ENCODE measurements at regions not wholly inside any gene's neighbourhood (a gene's known extent, or its start where the extent isn't known, plus 50 kb on each side); places are given as distances from the start of the nearest gene placed in this dataset.

GRCh38 chr5:2841208-2841607 lies 89.7 kb upstream of the IRX2 start:
- WGBS, 3 donors: 71 to 77% (median 72%) methylated on average over 5 of the region's 5 CpGs
- Histone ChIP-seq H3K27me3 (ENCODE audit: control insufficient read depth in 3 of 3, insufficient read depth in 3 of 3, low read length in 3 of 3) (no peaks in the 10 kb centered on the region), H3K4me1 (ENCODE audit: control insufficient read depth in 3 of 3, insufficient read depth in 2 of 3, low read depth in 1 of 3, low read length in 2 of 3) (no peaks in the 10 kb centered on the region), H3K36me3 (ENCODE audit: control insufficient read depth in 3 of 3, insufficient read depth in 2 of 3, low read depth in 1 of 3, low read length in 3 of 3) (no peaks in the 10 kb centered on the region), H3K27ac (ENCODE audit: low read depth in 1 of 3, low read length in 2 of 3) (no peak overlapping the region), H3K4me3 (ENCODE audit: low read depth in 1 of 3, low read length in 3 of 3) (no peak overlapping the region), H3K9me3 (ENCODE audit: control insufficient read depth in 2 of 2, insufficient read depth in 1 of 2, low read depth in 1 of 2, low read length in 1 of 2) (no peaks in the 10 kb centered on the region)
- FAIRE-seq (no peak), DNase-seq (no peak)

GRCh38 chr5:2840372-2840915 lies 89.0 kb upstream of the IRX2 start:
- Histone ChIP-seq H3K4me3 (ENCODE audit: low read depth in 1 of 3, low read length in 3 of 3) (no peak overlapping the region), H3K4me1 (ENCODE audit: control insufficient read depth in 3 of 3, insufficient read depth in 2 of 3, low read depth in 1 of 3, low read length in 2 of 3) (no peaks in the 10 kb centered on the region), H3K9me3 (ENCODE audit: control insufficient read depth in 2 of 2, insufficient read depth in 1 of 2, low read depth in 1 of 2, low read length in 1 of 2) (no peaks in the 10 kb centered on the region), H3K36me3 (ENCODE audit: control insufficient read depth in 3 of 3, insufficient read depth in 2 of 3, low read depth in 1 of 3, low read length in 3 of 3) (no peaks in the 10 kb centered on the region), H3K27ac (ENCODE audit: low read depth in 1 of 3, low read length in 2 of 3) (no peak overlapping the region), H3K27me3 (ENCODE audit: control insufficient read depth in 3 of 3, insufficient read depth in 3 of 3, low read length in 3 of 3) (no peaks in the 10 kb centered on the region)
- WGBS, 3 donors: 67 to 71% (median 68%) methylated on average over 10 of the region's 10 CpGs
- FAIRE-seq (no peak), DNase-seq (no peak)

- no peaks in the 10 kb centered on the region for H3K9me3 ChIP-seq (ENCODE audit: control insufficient read depth in 2 of 2, insufficient read depth in 1 of 2, low read depth in 1 of 2, low read length in 1 of 2)
- no peaks in the 10 kb centered on the region for H3K36me3 ChIP-seq (ENCODE audit: control insufficient read depth in 3 of 3, insufficient read depth in 2 of 3, low read depth in 1 of 3, low read length in 3 of 3)
- H3K4me1 ChIP-seq (ENCODE audit: control insufficient read depth in 3 of 3, insufficient read depth in 2 of 3, low read depth in 1 of 3, low read length in 2 of 3): no peaks in the 10 kb centered on the region
- H3K4me3 ChIP-seq (ENCODE audit: low read depth in 1 of 3, low read length in 3 of 3): no peak overlapping the region
- DNase-seq (no peak), FAIRE-seq (no peak)
- 67 to 69% (median 67%) methylated on average over 5 of the region's 5 CpGs for WGBS, 3 donors
- H3K27ac ChIP-seq (ENCODE audit: low read depth in 1 of 3, low read length in 2 of 3): no peak overlapping the region
- H3K27me3 ChIP-seq (ENCODE audit: control insufficient read depth in 3 of 3, insufficient read depth in 3 of 3, low read length in 3 of 3): no peaks in the 10 kb centered on the region
Measured at GRCh38 chr5:2836133-2836532, 84.7 kb upstream of the IRX2 start.

GRCh38 chr5:2833556-2833955 lies 82.1 kb upstream of the IRX2 start:
- Histone ChIP-seq H3K9me3 (ENCODE audit: control insufficient read depth in 2 of 2, insufficient read depth in 1 of 2, low read depth in 1 of 2, low read length in 1 of 2) (no peaks in the 10 kb centered on the region), H3K4me3 (ENCODE audit: low read depth in 1 of 3, low read length in 3 of 3) (no peak overlapping the region), H3K27ac (ENCODE audit: low read depth in 1 of 3, low read length in 2 of 3) (no peak overlapping the region), H3K27me3 (ENCODE audit: control insufficient read depth in 3 of 3, insufficient read depth in 3 of 3, low read length in 3 of 3) (no peaks in the 10 kb centered on the region), H3K36me3 (ENCODE audit: control insufficient read depth in 3 of 3, insufficient read depth in 2 of 3, low read depth in 1 of 3, low read length in 3 of 3) (no peaks in the 10 kb centered on the region), H3K4me1 (ENCODE audit: control insufficient read depth in 3 of 3, insufficient read depth in 2 of 3, low read depth in 1 of 3, low read length in 2 of 3) (no peaks in the 10 kb centered on the region)
- WGBS, 3 donors: 30 to 36% (median 32%) methylated on average over 11 of the region's 11 CpGs
- FAIRE-seq: no peak
- DNase-seq: no peak

- DNase-seq (no peak), FAIRE-seq (no peak)
- Histone ChIP-seq H3K36me3 (ENCODE audit: control insufficient read depth in 3 of 3, insufficient read depth in 2 of 3, low read depth in 1 of 3, low read length in 3 of 3) (no peaks in the 10 kb centered on the region), H3K4me3 (ENCODE audit: low read depth in 1 of 3, low read length in 3 of 3) (no peak overlapping the region), H3K9me3 (ENCODE audit: control insufficient read depth in 2 of 2, insufficient read depth in 1 of 2, low read depth in 1 of 2, low read length in 1 of 2) (no peaks in the 10 kb centered on the region), H3K4me1 (ENCODE audit: control insufficient read depth in 3 of 3, insufficient read depth in 2 of 3, low read depth in 1 of 3, low read length in 2 of 3) (no peaks in the 10 kb centered on the region), H3K27me3 (ENCODE audit: control insufficient read depth in 3 of 3, insufficient read depth in 3 of 3, low read length in 3 of 3) (no peaks in the 10 kb centered on the region), H3K27ac (ENCODE audit: low read depth in 1 of 3, low read length in 2 of 3) (no peak overlapping the region)
- 57 to 69% (median 67%) methylated on average over 4 of the region's 4 CpGs for WGBS, 3 donors
Measured at GRCh38 chr5:2832394-2832793, 80.9 kb upstream of the IRX2 start.

- WGBS, 3 donors: 13 to 17% (median 15%) methylated on average over 4 of the region's 4 CpGs
- no peak overlapping the region for H3K4me3 ChIP-seq (ENCODE audit: low read depth in 1 of 3, low read length in 3 of 3)
- no peaks in the 10 kb centered on the region for H3K36me3 ChIP-seq (ENCODE audit: control insufficient read depth in 3 of 3, insufficient read depth in 2 of 3, low read depth in 1 of 3, low read length in 3 of 3)
- H3K9me3 ChIP-seq (ENCODE audit: control insufficient read depth in 2 of 2, insufficient read depth in 1 of 2, low read depth in 1 of 2, low read length in 1 of 2): no peaks in the 10 kb centered on the region
- H3K4me1 ChIP-seq (ENCODE audit: control insufficient read depth in 3 of 3, insufficient read depth in 2 of 3, low read depth in 1 of 3, low read length in 2 of 3): no peaks in the 10 kb centered on the region
- H3K27ac ChIP-seq (ENCODE audit: low read depth in 1 of 3, low read length in 2 of 3): no peak overlapping the region
- no peaks in the 10 kb centered on the region for H3K27me3 ChIP-seq (ENCODE audit: control insufficient read depth in 3 of 3, insufficient read depth in 3 of 3, low read length in 3 of 3)
- FAIRE-seq (no peak), DNase-seq (no peak)
Measured at GRCh38 chr5:2829239-2829638, 77.8 kb upstream of the IRX2 start.

- WGBS, 3 donors: 64 to 79% (median 68%) methylated on average over 6 to 7 of the region's 7 CpGs
- Histone ChIP-seq H3K4me3 (ENCODE audit: low read depth in 1 of 3, low read length in 3 of 3) (no peak overlapping the region), H3K9me3 (ENCODE audit: control insufficient read depth in 2 of 2, insufficient read depth in 1 of 2, low read depth in 1 of 2, low read length in 1 of 2) (no peaks in the 10 kb centered on the region), H3K4me1 (ENCODE audit: control insufficient read depth in 3 of 3, insufficient read depth in 2 of 3, low read depth in 1 of 3, low read length in 2 of 3) (no peaks in the 10 kb centered on the region), H3K27ac (ENCODE audit: low read depth in 1 of 3, low read length in 2 of 3) (no peak overlapping the region), H3K36me3 (ENCODE audit: control insufficient read depth in 3 of 3, insufficient read depth in 2 of 3, low read depth in 1 of 3, low read length in 3 of 3) (no peaks in the 10 kb centered on the region), H3K27me3 (ENCODE audit: control insufficient read depth in 3 of 3, insufficient read depth in 3 of 3, low read length in 3 of 3) (no peaks in the 10 kb centered on the region)
- no peak for FAIRE-seq
- DNase-seq: no peak
Measured at GRCh38 chr5:2818936-2819335, 67.5 kb upstream of the IRX2 start.

- 44 to 63% (median 62%) methylated on average over 5 of the region's 5 CpGs for WGBS, 3 donors
- H3K4me1 ChIP-seq (ENCODE audit: control insufficient read depth in 3 of 3, insufficient read depth in 2 of 3, low read depth in 1 of 3, low read length in 2 of 3): no peaks in the 10 kb centered on the region
- no peaks in the 10 kb centered on the region for H3K9me3 ChIP-seq (ENCODE audit: control insufficient read depth in 2 of 2, insufficient read depth in 1 of 2, low read depth in 1 of 2, low read length in 1 of 2)
- H3K27ac ChIP-seq (ENCODE audit: low read depth in 1 of 3, low read length in 2 of 3): no peak overlapping the region
- DNase-seq: no peak
- no peaks in the 10 kb centered on the region for H3K36me3 ChIP-seq (ENCODE audit: control insufficient read depth in 3 of 3, insufficient read depth in 2 of 3, low read depth in 1 of 3, low read length in 3 of 3)
- H3K4me3 ChIP-seq (ENCODE audit: low read depth in 1 of 3, low read length in 3 of 3): no peak overlapping the region
- H3K27me3 ChIP-seq (ENCODE audit: control insufficient read depth in 3 of 3, insufficient read depth in 3 of 3, low read length in 3 of 3): no peaks in the 10 kb centered on the region
- FAIRE-seq: no peak
Measured at GRCh38 chr5:2817031-2817603, 65.6 kb upstream of the IRX2 start.

- Histone ChIP-seq H3K4me1 (ENCODE audit: control insufficient read depth in 3 of 3, insufficient read depth in 2 of 3, low read depth in 1 of 3, low read length in 2 of 3) (no peaks in the 10 kb centered on the region), H3K4me3 (ENCODE audit: low read depth in 1 of 3, low read length in 3 of 3) (no peak overlapping the region), H3K27ac (ENCODE audit: low read depth in 1 of 3, low read length in 2 of 3) (no peak overlapping the region), H3K27me3 (ENCODE audit: control insufficient read depth in 3 of 3, insufficient read depth in 3 of 3, low read length in 3 of 3) (no peaks in the 10 kb centered on the region), H3K9me3 (ENCODE audit: control insufficient read depth in 2 of 2, insufficient read depth in 1 of 2, low read depth in 1 of 2, low read length in 1 of 2) (no peaks in the 10 kb centered on the region), H3K36me3 (ENCODE audit: control insufficient read depth in 3 of 3, insufficient read depth in 2 of 3, low read depth in 1 of 3, low read length in 3 of 3) (no peaks in the 10 kb centered on the region)
- DNase-seq: no peak
- no peak for FAIRE-seq
- WGBS, 3 donors: 61 to 68% (median 68%) methylated on average over 9 of the region's 9 CpGs
Measured at GRCh38 chr5:2813678-2814077, 62.2 kb upstream of the IRX2 start.

Measured in small intestine (tissue), 7 donors.